SH-SY5Y (cell line): ENCODE measurements at regions not wholly inside any gene's neighbourhood (a gene's known extent, or its start where the extent isn't known, plus 50 kb on each side); places are given as distances from the start of the nearest gene placed in this dataset.

Experiments used
- GATA2 ChIP-seq: IDR thresholded peaks from 2 replicates; pipeline ENCODE4 v1.6.1; 2011; ENCODE audit warnings: mild to moderate bottlenecking, low read depth, low read length
- GATA3 ChIP-seq: IDR thresholded peaks from 2 replicates; pipeline ENCODE4 v1.6.1; 2011; ENCODE audit warnings: low read depth, mild to moderate bottlenecking, low read length, moderate library complexity

GRCh38 chr4:157918036-157918832 lies 254.6 kb downstream of the GASK1B start:
- TF ChIP-seq GATA3 (no peak), GATA2 (no peak)
